ENCODE measurements at regions not wholly inside any gene's neighbourhood (a gene's known extent, or its start where the extent isn't known, plus 50 kb on each side); places are given as distances from the start of the nearest gene placed in this dataset.

DNA sequence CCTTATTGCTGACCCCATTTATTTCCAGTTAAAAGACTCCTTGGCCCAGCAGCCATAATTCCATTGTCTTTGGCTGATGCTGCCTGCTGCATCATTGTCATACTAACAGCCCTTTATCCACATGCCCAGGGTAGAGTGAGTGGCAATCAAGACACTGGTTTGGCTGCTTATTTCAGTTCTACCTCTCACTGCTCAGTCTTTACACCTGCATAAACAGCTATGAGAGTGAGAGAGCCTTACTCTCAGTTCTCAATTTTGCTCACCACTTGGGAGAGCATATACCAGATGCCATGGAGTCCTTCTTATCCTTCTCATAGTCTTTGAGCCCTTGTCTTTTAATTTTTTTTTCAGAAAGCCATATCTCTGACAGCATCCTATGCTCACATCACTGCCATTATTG, 596.9 kb upstream of the CYLC2 start:
- TF ChIP-seq HNRNPLL (IDR thresholded peaks at IDR 0.05; ENCODE audit: low read depth, low read length, poor library complexity, severe bottlenecking) (no peak), ZNF121 (CRISPR knock-in tag; IDR thresholded peaks at IDR 0.05) (no peak), IRF2 (CRISPR knock-in tag; IDR thresholded peaks at IDR 0.05) (no peak), HNRNPUL1 (IDR thresholded peaks at IDR 0.05; ENCODE audit: low read depth, low read length) (no peak), TCF7 (IDR thresholded peaks at IDR 0.05; ENCODE audit: low read depth) (no peak), EP300 (IDR thresholded peaks at IDR 0.05; ENCODE audit: low read depth in 2 of 2, low read length in 2 of 2) (no peak), EP300 (CRISPR knock-in tag; IDR thresholded peaks at IDR 0.05; ENCODE audit: borderline replicate concordance) (no peak), TAF1 (CRISPR knock-in tag; IDR thresholded peaks at IDR 0.05) (no peak), CHCHD3 (CRISPR knock-in tag; IDR thresholded peaks at IDR 0.05) (no peak), TMF1 (CRISPR knock-in tag; IDR thresholded peaks at IDR 0.05; ENCODE audit: low read depth) (no peak), EHMT2 (IDR thresholded peaks at IDR 0.05; ENCODE audit: borderline replicate concordance, low read depth, low read length) (no peak)
- TF ChIP-seq, protein P1, sequence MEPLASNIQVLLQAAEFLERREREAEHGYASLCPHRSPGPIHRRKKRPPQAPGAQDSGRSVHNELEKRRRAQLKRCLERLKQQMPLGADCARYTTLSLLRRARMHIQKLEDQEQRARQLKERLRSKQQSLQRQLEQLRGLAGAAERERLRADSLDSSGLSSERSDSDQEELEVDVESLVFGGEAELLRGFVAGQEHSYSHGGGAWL (CRISPR knock-in tag; IDR thresholded peaks at IDR 0.05): no peak
- TF ChIP-seq, protein P2, sequence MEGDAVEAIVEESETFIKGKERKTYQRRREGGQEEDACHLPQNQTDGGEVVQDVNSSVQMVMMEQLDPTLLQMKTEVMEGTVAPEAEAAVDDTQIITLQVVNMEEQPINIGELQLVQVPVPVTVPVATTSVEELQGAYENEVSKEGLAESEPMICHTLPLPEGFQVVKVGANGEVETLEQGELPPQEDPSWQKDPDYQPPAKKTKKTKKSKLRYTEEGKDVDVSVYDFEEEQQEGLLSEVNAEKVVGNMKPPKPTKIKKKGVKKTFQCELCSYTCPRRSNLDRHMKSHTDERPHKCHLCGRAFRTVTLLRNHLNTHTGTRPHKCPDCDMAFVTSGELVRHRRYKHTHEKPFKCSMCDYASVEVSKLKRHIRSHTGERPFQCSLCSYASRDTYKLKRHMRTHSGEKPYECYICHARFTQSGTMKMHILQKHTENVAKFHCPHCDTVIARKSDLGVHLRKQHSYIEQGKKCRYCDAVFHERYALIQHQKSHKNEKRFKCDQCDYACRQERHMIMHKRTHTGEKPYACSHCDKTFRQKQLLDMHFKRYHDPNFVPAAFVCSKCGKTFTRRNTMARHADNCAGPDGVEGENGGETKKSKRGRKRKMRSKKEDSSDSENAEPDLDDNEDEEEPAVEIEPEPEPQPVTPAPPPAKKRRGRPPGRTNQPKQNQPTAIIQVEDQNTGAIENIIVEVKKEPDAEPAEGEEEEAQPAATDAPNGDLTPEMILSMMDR (CRISPR knock-in tag; IDR thresholded peaks at IDR 0.05): no peak
- TF ChIP-seq, protein P3, sequence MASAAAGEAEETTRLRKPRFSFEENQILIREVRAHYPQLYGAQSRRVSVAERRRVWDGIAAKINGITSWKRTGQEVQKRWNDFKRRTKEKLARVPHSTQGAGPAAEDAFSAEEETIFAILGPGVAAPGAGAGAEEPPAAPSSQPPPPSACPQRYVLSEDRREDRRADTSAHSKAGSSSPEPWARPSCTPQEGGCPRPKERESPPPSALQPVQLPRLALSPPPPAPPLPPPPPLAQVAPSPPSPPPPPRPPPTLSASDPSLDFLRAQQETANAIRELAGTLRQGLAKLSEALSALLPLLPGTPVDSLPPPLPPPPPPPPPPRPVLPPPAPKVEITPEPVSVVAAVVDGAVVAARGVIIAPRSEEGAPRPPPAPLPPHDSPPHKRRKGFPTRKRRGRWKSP (CRISPR knock-in tag; IDR thresholded peaks at IDR 0.05): no peak
- TF ChIP-seq, protein P4, sequence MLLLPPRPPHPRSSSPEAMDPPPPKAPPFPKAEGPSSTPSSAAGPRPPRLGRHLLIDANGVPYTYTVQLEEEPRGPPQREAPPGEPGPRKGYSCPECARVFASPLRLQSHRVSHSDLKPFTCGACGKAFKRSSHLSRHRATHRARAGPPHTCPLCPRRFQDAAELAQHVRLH (CRISPR knock-in tag; IDR thresholded peaks at IDR 0.05; ENCODE audit: borderline replicate concordance, low read depth): no peak

Measured in HepG2 (cell line).